HG03565 (cell line): ENCODE measurements at regions not wholly inside any gene's neighbourhood (a gene's known extent, or its start where the extent isn't known, plus 50 kb on each side); places are given as distances from the start of the nearest gene placed in this dataset.
"Not testable (repeated sequence)": the region's sequence is repeated elsewhere in the genome, so short reads cannot be mapped to it uniquely, and the experiment has no call there.

Experiments used
- ATAC-seq: cut with Tn5 transposase; IDR thresholded peaks from one replicate; pipeline ENCODE4 v1.9.1; 2021; ENCODE audit warnings: mild to moderate bottlenecking, moderate library complexity; ENCODE audit not compliant: unreplicated experiment

DNA sequence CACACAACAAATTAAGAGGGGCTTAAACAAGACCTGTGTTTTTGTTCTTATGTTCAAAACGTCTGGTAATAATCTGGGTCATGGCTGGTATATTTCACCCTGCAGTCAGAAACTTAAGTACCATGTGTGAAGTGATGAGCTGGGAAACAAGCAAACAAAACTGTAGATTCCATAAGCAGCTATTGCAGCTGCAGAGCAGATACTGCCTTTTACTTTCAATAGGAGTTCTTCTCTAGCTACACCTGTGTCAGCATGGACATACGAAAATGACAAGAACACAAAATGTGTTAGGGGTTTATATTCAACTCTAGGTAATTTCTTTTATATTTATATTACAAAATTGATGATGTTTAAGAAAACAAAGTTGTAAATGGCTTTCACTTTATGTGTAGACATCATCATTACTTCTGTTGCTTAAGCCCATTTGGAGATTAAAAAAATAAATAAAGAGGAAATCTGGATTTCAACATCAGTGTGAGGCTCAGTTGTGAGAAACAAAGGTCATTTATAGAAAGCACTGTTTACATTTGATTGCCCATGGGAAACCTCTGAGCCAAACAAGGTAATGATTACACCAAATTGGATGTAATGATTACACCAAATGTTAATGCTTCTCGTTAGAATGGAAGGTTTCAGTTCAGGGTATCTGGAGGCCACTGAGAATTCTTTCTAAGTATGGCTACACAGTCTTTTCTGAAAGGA, 451.0 kb upstream of the SLC10A2 start:
- ATAC-seq: peak; percentile 71

- ATAC-seq: no peak
Measured at GRCh38 chr13:103516015-103516795, 450.0 kb upstream of the SLC10A2 start.

GRCh38 chr13:103515410-103515809, 449.2 kb upstream of the SLC10A2 start:
- ATAC-seq: no peak

DNA sequence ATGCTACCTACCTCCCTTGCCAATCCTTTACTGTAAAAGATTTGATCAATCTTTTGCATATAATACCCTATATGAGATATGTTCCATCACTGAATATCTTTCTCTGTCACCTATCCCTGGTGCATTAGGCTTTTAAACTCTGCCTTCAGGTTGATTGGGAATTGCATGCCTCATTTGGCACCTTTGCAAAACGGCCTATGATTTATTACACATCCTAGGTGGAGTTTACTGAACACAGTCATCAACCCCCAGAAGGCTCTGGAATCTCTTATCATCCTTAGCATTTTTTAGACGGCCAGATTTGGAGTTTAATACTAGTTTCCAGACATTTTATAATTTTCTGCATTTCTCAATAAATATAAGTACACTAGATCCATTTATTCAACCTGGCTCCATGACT, 448.4 kb upstream of the SLC10A2 start:
- ATAC-seq: no peak

DNA sequence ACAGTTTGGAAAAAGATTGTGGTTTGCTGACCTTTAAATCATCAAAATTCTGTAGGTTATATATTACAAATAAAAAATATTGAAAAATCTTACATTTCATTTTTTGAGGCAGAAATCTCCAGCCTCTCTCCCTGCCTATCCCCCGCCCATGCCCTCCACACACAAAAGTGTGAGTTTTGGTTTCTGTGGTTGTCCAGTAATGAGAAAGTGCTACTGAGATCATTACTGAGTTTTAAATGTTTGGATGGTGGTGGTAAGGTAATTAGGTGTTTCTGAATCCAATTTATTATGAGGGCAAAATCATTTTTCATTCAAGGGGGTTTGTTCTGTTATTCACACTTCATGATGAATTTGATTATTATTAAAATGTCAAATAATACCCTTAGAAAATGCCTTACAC, 448.0 kb upstream of the SLC10A2 start:
- no peak for ATAC-seq

- ATAC-seq: no peak
Measured at GRCh38 chr13:103510007-103510535, 443.9 kb upstream of the SLC10A2 start.

DNA sequence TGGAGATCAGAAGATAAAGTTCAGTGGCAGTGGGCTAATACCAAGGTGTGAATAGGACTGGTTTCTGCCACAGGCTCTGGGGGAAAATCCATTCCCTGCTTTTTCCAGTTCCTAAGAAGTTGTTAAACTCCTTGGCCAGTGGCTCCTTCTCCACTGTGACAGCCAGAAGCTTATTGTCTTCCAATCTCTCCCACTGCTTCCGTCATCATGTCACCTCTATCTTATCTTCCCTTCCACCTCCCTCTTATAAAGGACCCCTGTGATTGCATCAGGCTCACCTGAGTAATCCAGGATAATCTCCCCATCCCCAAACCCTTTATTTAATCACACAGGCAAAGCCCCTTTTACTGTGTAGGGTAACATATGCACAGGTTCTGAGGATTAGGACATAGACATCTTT, 431.2 kb upstream of the SLC10A2 start:
- no peak for ATAC-seq

GRCh38 chr13:103487841-103488240, 421.6 kb upstream of the SLC10A2 start:
- ATAC-seq: no peak

DNA sequence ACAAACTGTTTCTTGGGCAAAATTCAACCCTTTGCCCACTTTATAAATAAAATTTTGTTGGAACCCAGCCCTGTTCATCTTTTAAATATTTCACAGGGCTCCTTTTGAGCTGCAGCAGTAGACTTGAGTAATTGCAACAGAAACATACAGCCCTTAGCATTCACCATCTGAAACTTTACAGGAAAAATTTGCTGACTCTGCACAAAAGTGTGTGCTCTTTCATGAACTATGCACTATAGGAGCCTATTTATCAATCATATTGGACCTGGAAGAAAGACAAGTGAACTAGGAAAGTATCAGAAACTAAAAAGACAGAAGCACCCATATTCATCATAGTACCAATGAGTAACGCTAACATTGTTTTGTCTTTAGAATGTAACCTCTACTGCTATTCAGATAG, 406.9 kb upstream of the SLC10A2 start:
- ATAC-seq: no peak

GRCh38 chr13:103471896-103472295, 405.7 kb upstream of the SLC10A2 start:
- no peak for ATAC-seq

GRCh38 chr13:103469771-103470170, 403.6 kb upstream of the SLC10A2 start:
- ATAC-seq: no peak

- no peak for ATAC-seq
Measured at GRCh38 chr13:103466761-103467160, 400.5 kb upstream of the SLC10A2 start.

GRCh38 chr13:103460246-103460645, 394.0 kb upstream of the SLC10A2 start:
- ATAC-seq: not testable (repeated sequence)

DNA sequence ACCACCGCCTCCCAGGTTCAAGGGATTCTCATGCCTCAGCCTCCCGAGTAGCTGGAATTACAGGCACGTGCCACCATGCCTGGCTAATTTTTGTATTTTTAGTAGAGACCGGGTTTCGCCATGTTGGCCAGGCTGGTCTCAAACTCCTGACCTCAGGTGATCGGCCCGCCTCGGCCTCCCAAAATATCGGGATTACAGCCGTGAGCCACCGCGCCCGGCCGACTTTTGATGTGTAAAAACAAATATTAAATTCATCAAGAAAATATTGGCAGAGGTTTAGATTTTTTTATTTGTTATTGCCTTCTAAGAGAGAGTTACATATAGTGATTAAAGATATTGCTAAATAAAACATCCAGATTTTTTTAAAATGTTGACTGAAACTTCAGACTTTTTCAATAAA, 390.8 kb upstream of the SLC10A2 start:
- ATAC-seq: not testable (repeated sequence)

DNA sequence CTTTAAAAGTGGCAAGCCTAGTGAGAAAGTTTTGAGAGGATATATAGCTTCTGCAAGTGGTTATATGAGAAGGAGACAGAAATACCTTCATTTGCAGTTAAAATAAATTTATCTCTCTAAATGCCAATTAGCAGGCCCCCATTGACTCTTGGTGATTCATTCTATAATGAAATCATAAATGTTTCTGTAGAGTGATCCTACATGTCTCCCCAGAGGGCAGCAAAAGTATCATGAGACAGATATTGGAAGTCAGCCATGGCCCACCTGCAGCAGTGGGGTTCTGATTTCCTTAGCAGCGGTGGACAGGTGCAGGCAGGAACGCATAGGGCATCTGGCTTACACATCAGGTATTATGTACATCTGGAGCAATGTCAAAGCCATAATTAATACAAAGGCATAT, 385.4 kb upstream of the SLC10A2 start:
- no peak for ATAC-seq

DNA sequence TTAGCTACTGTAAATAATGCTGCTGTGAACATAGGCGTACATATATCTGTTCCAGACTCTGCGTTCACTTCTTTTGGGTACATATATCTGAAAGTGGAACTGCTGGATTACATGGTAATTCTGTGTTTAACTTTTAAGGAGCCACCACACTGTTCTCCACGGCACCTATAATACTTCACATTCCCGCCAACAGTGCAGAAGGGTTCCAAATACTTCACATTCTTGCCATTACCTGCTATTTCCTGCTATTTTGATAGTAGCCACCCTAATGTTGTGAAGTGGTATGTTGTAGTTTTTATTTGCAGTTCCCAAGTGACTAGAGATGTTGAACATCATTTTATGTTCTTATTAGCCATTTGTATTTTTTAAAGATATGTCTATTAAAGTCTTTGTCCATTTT, 377.4 kb upstream of the SLC10A2 start:
- ATAC-seq: no peak

DNA sequence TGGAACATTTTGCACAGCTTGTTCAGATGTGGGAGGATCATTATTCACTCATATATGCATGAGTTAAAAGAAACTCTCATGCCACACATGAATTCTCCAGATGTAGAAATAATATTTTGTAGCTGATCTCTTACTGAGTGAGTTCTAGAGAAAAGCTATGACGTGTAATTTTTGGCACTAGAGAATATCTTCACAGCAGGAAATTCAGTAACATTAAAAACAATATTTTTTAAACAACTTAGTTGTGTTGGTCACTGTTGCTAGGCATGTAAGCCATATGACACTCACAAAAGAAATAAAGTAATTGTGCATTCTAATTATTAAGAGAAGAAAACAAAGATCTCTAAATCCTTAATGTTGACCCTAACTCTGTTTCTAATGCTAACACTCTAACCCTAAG, 371.4 kb upstream of the SLC10A2 start:
- ATAC-seq: no peak

- ATAC-seq: no peak
Measured at GRCh38 chr13:103436057-103436654, 369.9 kb upstream of the SLC10A2 start.

DNA sequence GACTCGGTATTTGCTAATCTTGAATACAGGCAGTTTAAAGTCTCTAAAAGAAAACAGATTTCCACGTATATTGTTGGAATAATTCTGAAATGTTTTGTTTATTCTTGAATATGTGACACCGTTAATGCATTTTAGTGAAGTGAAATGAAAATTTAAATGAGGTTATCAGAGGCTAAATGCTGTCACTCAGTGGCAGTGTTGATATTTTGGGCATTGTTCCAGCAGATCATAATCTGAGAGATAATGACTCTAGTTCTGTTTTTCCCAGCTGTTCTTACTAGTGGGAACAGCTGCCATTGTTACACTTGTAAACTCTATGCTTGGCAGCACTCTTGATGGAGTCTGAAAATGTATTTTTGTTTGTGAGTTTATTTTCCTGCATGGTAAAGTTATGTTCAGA, 365.6 kb upstream of the SLC10A2 start:
- ATAC-seq: no peak

GRCh38 chr13:103430368-103430767, 364.2 kb upstream of the SLC10A2 start:
- no peak for ATAC-seq

GRCh38 chr13:103410002-103410401, 343.8 kb upstream of the SLC10A2 start:
- no peak for ATAC-seq

DNA sequence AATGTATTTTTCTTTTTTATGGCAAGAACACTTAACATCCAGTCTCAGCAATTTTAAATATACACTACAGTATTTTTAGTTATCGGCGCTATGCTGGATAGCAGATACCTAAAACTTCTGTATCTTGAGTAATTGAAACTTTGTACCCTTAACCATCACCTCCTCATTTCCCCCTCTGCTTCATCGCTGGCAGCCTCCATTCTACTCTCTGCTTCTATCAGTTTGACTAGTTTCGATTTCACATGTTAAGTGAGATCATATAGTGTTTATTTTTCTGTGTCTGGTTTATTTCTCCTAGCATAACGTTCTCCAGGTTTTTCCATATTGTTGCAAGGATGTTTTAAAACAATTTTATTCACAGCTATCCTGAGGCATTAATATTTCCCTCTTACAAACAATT, 340.8 kb upstream of the SLC10A2 start:
- no peak for ATAC-seq
